ENCODE measurements at regions not wholly inside any gene's neighbourhood (a gene's known extent, or its start where the extent isn't known, plus 50 kb on each side); places are given as distances from the start of the nearest gene placed in this dataset.

DNA sequence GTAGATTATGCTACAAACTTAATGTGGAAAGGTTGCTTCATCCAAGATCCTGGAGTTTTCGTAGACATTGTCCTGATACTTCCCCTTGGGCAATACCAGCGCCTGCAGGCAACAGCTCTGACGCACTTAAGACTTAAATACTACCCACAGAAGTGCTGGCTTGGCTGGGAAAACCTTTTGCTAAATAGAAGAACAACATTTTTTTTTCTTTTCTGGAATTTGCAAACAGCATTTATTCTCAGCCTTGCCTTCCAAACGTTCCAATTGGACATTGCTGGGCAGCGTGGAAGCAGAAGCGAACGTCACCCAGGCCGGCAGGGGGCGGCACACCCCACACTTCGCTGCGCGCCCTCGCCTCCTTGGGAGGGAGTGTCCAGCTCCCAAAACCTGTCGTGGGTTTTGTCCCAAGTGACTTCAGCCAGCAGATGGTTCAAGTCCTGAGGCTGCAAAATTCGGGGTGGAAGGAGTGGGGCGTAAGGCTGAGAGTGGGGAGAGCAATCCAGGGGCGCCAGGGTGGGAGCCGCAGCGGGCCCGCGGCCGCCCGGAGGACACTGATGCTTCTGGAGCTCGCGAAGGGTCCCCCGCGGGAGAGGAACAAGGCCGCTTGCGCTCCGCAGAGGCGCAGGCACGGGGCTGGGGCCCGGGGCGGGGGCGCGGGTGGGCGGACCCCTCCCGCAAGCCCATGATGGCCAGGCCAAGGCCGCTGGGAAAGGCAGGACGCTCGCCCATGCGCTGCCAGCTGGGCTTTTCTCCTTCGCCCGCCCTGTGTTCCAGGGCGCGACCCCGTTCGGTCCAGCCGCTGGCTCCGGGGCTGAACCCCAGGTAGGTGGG, 60.8 kb upstream of the MAP3K4 start (continued):
- TF ChIP-seq POLR2AphosphoS5 (IDR thresholded peaks at IDR 0.05; ENCODE audit: low read depth, low read length) (no peak), MAFK (IDR thresholded peaks at IDR 0.05; ENCODE audit: low read depth, low read length) (no peak), BCL11A (IDR thresholded peaks at IDR 0.05; ENCODE audit: low read depth in 2 of 2, low read length in 2 of 2) (no peak), ZNF274 (IDR thresholded peaks at IDR 0.05; ENCODE audit: borderline replicate concordance, extremely low read depth, low read length) (no peak), SIRT6 (IDR thresholded peaks at IDR 0.05; ENCODE audit: low read length) (no peak), SRF (IDR thresholded peaks at IDR 0.05; ENCODE audit: low read depth, low read length) (no peak), GTF2F1 (IDR thresholded peaks at IDR 0.05; ENCODE audit: borderline replicate concordance, low read depth, low read length) (no peak), TAF1 (IDR thresholded peaks at IDR 0.05; ENCODE audit: low read depth, low read length) (no peak), CHD2 (IDR thresholded peaks at IDR 0.05; ENCODE audit: low read length) (no peak), RXRA (IDR thresholded peaks at IDR 0.05; ENCODE audit: insufficient read depth, low read depth, low read length) (no peak), SP4 (IDR thresholded peaks at IDR 0.05; ENCODE audit: low read length) (no peak), TAF7 (optimal IDR thresholded peaks at IDR 0.05; ENCODE audit: borderline replicate concordance, low read depth, low read length) (no peak), CREB1 (IDR thresholded peaks at IDR 0.05) (peak; percentile 89), TEAD4 (IDR thresholded peaks at IDR 0.05; ENCODE audit: low read depth, low read length) (no peak), EGR1 (IDR thresholded peaks at IDR 0.05; ENCODE audit: borderline replicate concordance, low read depth, low read length) (no peak)
- TF ChIP-seq, protein P1, sequence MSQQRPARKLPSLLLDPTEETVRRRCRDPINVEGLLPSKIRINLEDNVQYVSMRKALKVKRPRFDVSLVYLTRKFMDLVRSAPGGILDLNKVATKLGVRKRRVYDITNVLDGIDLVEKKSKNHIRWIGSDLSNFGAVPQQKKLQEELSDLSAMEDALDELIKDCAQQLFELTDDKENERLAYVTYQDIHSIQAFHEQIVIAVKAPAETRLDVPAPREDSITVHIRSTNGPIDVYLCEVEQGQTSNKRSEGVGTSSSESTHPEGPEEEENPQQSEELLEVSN (IDR thresholded peaks at IDR 0.05): no peak
- TF ChIP-seq, protein P2, sequence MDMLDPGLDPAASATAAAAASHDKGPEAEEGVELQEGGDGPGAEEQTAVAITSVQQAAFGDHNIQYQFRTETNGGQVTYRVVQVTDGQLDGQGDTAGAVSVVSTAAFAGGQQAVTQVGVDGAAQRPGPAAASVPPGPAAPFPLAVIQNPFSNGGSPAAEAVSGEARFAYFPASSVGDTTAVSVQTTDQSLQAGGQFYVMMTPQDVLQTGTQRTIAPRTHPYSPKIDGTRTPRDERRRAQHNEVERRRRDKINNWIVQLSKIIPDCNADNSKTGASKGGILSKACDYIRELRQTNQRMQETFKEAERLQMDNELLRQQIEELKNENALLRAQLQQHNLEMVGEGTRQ (IDR thresholded peaks at IDR 0.05; ENCODE audit: low read length): no peak
